A549 (cell line): ENCODE measurements at regions not wholly inside any gene's neighbourhood (a gene's known extent, or its start where the extent isn't known, plus 50 kb on each side); places are given as distances from the start of the nearest gene placed in this dataset.

Experiments
- ATAC-seq, 2 experiments: fragments of 200-7000 bp in 1 of 2; fragments of >200 bp in 1 of 2; cut with Nextera tagmentation in 1 of 2; cut with Tn5 transposase in 1 of 2; 3 replicates each; pipeline versions ENCODE4 v1.8.0 to v1.9.1; 2018 to 2020; ENCODE audit warnings: mild to moderate bottlenecking in 1 of 2, moderate library complexity in 1 of 2
- CTCF ChIA-PET: fragments of 300-600 bp; sonication (Branson Sonifier 250); formaldehyde crosslinking; extraction: SDS; loops from one replicate; lab custom pipeline; 2021; ENCODE audit warnings: antibody characterized with exemption, inconsistent platforms; lab: Yijun Ruan, JAX
- POLR2A ChIA-PET: fragments of 350-600 bp; formaldehyde crosslinking; extraction: SDS; loops from one replicate; lab custom pipeline; 2021; ENCODE audit warnings: antibody characterized with exemption, inconsistent platforms; lab: Yijun Ruan, JAX
- DNase-seq, 2 experiments: peaks; one replicate each; pipeline versions ENCODE4 v3.0.0 to v3.0.0-alpha.2; 2011 to 2016; ENCODE audit warnings: low read depth in 1 of 2, low spot score in 1 of 2
- FAIRE-seq: peaks from 2 replicates; lab custom pipeline; 2011; peaks lifted over from hg19 to GRCh38; lab: Jason Lieb, UNC
- H3K27ac ChIP-seq, 2 experiments: fragments of >200 bp; sonication (Bioruptor Twin); formaldehyde crosslinking; 3 replicates each; pipeline ENCODE4 v1.5.1; 2016 to 2017
- H3K4me1 ChIP-seq: fragments of >200 bp; sonication (Bioruptor Twin); formaldehyde crosslinking; 3 replicates; pipeline ENCODE4 v1.6.1; 2016
- H3K4me2 ChIP-seq: fragments of >200 bp; sonication (Bioruptor Twin); formaldehyde crosslinking; 3 replicates; pipeline ENCODE4 v1.6.1; 2016
- H3K4me3 ChIP-seq: fragments of >200 bp; sonication (Bioruptor Twin); formaldehyde crosslinking; 3 replicates; pipeline ENCODE4 v1.5.1; 2016
- H3K9me3 ChIP-seq: fragments of >200 bp; sonication (Bioruptor Twin); formaldehyde crosslinking; 3 replicates; pipeline ENCODE4 v1.6.1; 2016
- EHMT2 ChIP-seq: fragments of 200-600 bp; sonication (generic); IDR thresholded peaks from 2 replicates; pipeline ENCODE4 v1.6.1; 2016; ENCODE audit warnings: antibody characterized with exemption, low read depth, mild to moderate bottlenecking, moderate library complexity
- EP300 ChIP-seq, 2 experiments: fragments of >200 bp; sonication (Bioruptor Twin); formaldehyde crosslinking; IDR thresholded peaks; 2 replicates in 1 of 2; 3 replicates in 1 of 2; pipeline ENCODE4 v1.6.1; 2016 to 2017
- ESRRA ChIP-seq: fragments of 150-350 bp; IDR thresholded peaks from 2 replicates; pipeline ENCODE4 v1.6.1; 2014; ENCODE audit warnings: mild to moderate bottlenecking, low read length, borderline replicate concordance
- FOSB ChIP-seq: fragments of 250-450 bp; sonication (Bioruptor Pico); IDR thresholded peaks from 2 replicates; pipeline ENCODE4 v1.5.0; 2020; ENCODE audit warnings: mild to moderate bottlenecking, moderate library complexity
- FOXS1 ChIP-seq: fragments of 250-450 bp; sonication (Bioruptor Pico); IDR thresholded peaks from 2 replicates; pipeline ENCODE4 v1.5.0; 2020; ENCODE audit warnings: mild to moderate bottlenecking, moderate library complexity
- HOXB13 ChIP-seq: fragments of 250-450 bp; sonication (Bioruptor Pico); IDR thresholded peaks from 2 replicates; pipeline ENCODE4 v1.5.0; 2020; ENCODE audit warnings: low read depth, mild to moderate bottlenecking, moderate library complexity
- HOXB5 ChIP-seq: fragments of 250-450 bp; sonication (Bioruptor Pico); IDR thresholded peaks from 2 replicates; pipeline ENCODE4 v1.5.0; 2020; ENCODE audit warnings: mild to moderate bottlenecking, moderate library complexity
- KDM5A ChIP-seq: fragments of 200-600 bp; sonication (generic); IDR thresholded peaks from 2 replicates; pipeline ENCODE4 v1.6.1; 2016; ENCODE audit warnings: antibody characterized with exemption, mild to moderate bottlenecking
- MAFK ChIP-seq: fragments of 450-650 bp; IDR thresholded peaks from 2 replicates; pipeline ENCODE4 v1.6.1; 2014; ENCODE audit not compliant: partially characterized antibody
- NPAS2 ChIP-seq: fragments of 250-450 bp; sonication (Bioruptor Pico); IDR thresholded peaks from 2 replicates; pipeline ENCODE4 v1.8.0; 2022; ENCODE audit warnings: mild to moderate bottlenecking, moderate library complexity, borderline replicate concordance
- NR3C1 ChIP-seq: fragments of >200 bp; sonication (Bioruptor Twin); formaldehyde crosslinking; IDR thresholded peaks from 3 replicates; pipeline ENCODE4 v1.6.1; 2017
- RAD21 ChIP-seq, 2 experiments: fragments of >200 bp in 1 of 2; sonication (Bioruptor Twin) in 1 of 2; formaldehyde crosslinking in 1 of 2; IDR thresholded peaks in 1 of 2; conservative IDR thresholded peaks in 1 of 2; 2 replicates in 1 of 2; 3 replicates in 1 of 2; pipeline ENCODE4 v1.6.1; 2012 to 2018; ENCODE audit warnings: inconsistent platforms in 1 of 2
- RFX5 ChIP-seq: fragments of 450-650 bp; IDR thresholded peaks from 2 replicates; pipeline ENCODE4 v1.7.1; 2014; ENCODE audit warnings: antibody characterized with exemption, mild to moderate bottlenecking, moderate library complexity
- SREBF2 ChIP-seq: fragments of 450-650 bp; IDR thresholded peaks from 2 replicates; pipeline ENCODE4 v1.6.1; 2014; ENCODE audit warnings: mild to moderate bottlenecking, moderate library complexity
- TP53 ChIP-seq: fragments of 250-450 bp; sonication (Bioruptor Pico); IDR thresholded peaks from 2 replicates; pipeline ENCODE4 v1.5.0; 2021; ENCODE audit warnings: mild to moderate bottlenecking, moderate library complexity
- ZNF302 ChIP-seq: fragments of 250-450 bp; sonication (Bioruptor Pico); IDR thresholded peaks from 2 replicates; pipeline ENCODE4 v1.9.0; 2021; ENCODE audit warnings: inconsistent platforms, mild to moderate bottlenecking, moderate library complexity
- ZSCAN20 ChIP-seq: fragments of 250-450 bp; sonication (Bioruptor Pico); IDR thresholded peaks from 2 replicates; pipeline ENCODE4 v1.8.0; 2022; ENCODE audit warnings: mild to moderate bottlenecking, moderate library complexity
- WGBS: methylation state at CpG from one replicate; pipeline ENCODE4 v1.1.6; 2017; ENCODE audit errors: missing lambda C conversion rate; 5-methylcytosine and 5-hydroxymethylcytosine counted together
- TF ChIP-seq, protein P1 (sequence below): fragments of 150-350 bp; IDR thresholded peaks from 2 replicates; pipeline ENCODE4 v1.6.1; 2014; ENCODE audit warnings: low read depth, mild to moderate bottlenecking, low read length
- TF ChIP-seq, protein P2 (sequence below): fragments of 250-450 bp; sonication (Bioruptor Pico); IDR thresholded peaks from 2 replicates; pipeline ENCODE4 v1.5.0; 2021; ENCODE audit warnings: mild to moderate bottlenecking, moderate library complexity, borderline replicate concordance
- TF ChIP-seq, protein P3 (sequence below): fragments of 200-600 bp; sonication (generic); IDR thresholded peaks from 2 replicates; pipeline ENCODE4 v1.6.1; 2016; ENCODE audit warnings: antibody characterized with exemption, mild to moderate bottlenecking, moderate library complexity
- TF ChIP-seq, protein P4 (sequence below): IDR thresholded peaks from 2 replicates; pipeline ENCODE4 v1.6.1; 2012
- TF ChIP-seq, protein P5 (sequence below): fragments of >200 bp; sonication (Bioruptor Twin); formaldehyde crosslinking; IDR thresholded peaks from 3 replicates; pipeline ENCODE4 v1.6.1; 2016
- TF ChIP-seq, protein P6 (sequence below): fragments of 450-650 bp; IDR thresholded peaks from 2 replicates; pipeline ENCODE4 v1.6.1; 2014; ENCODE audit warnings: antibody characterized with exemption

DNA sequence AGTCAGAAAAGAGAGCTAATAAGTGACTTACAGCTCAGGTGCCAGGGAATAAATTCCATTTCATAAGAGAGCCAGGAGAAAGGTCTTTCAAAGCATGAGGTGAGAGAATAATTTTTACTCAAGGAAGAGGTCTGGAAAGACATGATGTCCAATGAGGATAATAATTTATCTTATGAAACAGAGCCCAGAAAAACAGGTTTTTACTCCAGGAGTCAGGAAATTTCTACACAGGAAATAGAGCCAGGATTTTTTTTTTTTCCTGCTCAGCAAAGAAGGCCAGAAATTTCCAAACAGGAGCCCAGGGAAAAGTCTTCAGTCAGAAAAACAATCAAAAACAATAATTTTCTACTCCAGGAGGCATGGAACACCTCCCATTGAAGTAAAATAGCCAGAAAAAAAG, 1185.7 kb upstream of the TSPY4 start:
- Histone ChIP-seq H3K4me2 (no peak overlapping the region), H3K9me3 (no peaks in the 10 kb centered on the region), H3K27ac (no peak overlapping the region), H3K4me1 (no peaks in the 10 kb centered on the region), H3K4me3 (no peak overlapping the region)
- ChIA-PET POLR2A (no interaction called here), CTCF (no interaction called here)
- ATAC-seq: no peak
- TF ChIP-seq, protein P1, sequence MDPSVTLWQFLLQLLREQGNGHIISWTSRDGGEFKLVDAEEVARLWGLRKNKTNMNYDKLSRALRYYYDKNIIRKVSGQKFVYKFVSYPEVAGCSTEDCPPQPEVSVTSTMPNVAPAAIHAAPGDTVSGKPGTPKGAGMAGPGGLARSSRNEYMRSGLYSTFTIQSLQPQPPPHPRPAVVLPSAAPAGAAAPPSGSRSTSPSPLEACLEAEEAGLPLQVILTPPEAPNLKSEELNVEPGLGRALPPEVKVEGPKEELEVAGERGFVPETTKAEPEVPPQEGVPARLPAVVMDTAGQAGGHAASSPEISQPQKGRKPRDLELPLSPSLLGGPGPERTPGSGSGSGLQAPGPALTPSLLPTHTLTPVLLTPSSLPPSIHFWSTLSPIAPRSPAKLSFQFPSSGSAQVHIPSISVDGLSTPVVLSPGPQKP: no peak
- TF ChIP-seq SREBF2 (no peak), HOXB5 (CRISPR knock-in tag) (no peak), EHMT2 (no peak), RFX5 (no peak), EP300 (IDR thresholded peaks at IDR 0.05) (no peak), TP53 (CRISPR knock-in tag) (no peak), ZSCAN20 (no peak), MAFK (no peak), NPAS2 (CRISPR knock-in tag) (no peak), RAD21 (conservative IDR thresholded peaks at IDR 0.05 in 1 of 2, IDR thresholded peaks at IDR 0.05 in 1 of 2) (no peak), FOSB (no peak), ZNF302 (CRISPR knock-in tag) (no peak), HOXB13 (CRISPR knock-in tag) (no peak), KDM5A (no peak)
- TF ChIP-seq, protein P2, sequence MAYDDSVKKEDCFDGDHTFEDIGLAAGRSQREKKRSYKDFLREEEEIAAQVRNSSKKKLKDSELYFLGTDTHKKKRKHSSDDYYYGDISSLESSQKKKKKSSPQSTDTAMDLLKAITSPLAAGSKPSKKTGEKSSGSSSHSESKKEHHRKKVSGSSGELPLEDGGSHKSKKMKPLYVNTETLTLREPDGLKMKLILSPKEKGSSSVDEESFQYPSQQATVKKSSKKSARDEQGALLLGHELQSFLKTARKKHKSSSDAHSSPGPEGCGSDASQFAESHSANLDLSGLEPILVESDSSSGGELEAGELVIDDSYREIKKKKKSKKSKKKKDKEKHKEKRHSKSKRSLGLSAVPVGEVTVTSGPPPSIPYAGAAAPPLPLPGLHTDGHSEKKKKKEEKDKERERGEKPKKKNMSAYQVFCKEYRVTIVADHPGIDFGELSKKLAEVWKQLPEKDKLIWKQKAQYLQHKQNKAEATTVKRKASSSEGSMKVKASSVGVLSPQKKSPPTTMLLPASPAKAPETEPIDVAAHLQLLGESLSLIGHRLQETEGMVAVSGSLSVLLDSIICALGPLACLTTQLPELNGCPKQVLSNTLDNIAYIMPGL: no peak
- TF ChIP-seq, protein P3, sequence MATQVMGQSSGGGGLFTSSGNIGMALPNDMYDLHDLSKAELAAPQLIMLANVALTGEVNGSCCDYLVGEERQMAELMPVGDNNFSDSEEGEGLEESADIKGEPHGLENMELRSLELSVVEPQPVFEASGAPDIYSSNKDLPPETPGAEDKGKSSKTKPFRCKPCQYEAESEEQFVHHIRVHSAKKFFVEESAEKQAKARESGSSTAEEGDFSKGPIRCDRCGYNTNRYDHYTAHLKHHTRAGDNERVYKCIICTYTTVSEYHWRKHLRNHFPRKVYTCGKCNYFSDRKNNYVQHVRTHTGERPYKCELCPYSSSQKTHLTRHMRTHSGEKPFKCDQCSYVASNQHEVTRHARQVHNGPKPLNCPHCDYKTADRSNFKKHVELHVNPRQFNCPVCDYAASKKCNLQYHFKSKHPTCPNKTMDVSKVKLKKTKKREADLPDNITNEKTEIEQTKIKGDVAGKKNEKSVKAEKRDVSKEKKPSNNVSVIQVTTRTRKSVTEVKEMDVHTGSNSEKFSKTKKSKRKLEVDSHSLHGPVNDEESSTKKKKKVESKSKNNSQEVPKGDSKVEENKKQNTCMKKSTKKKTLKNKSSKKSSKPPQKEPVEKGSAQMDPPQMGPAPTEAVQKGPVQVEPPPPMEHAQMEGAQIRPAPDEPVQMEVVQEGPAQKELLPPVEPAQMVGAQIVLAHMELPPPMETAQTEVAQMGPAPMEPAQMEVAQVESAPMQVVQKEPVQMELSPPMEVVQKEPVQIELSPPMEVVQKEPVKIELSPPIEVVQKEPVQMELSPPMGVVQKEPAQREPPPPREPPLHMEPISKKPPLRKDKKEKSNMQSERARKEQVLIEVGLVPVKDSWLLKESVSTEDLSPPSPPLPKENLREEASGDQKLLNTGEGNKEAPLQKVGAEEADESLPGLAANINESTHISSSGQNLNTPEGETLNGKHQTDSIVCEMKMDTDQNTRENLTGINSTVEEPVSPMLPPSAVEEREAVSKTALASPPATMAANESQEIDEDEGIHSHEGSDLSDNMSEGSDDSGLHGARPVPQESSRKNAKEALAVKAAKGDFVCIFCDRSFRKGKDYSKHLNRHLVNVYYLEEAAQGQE: no peak
- TF ChIP-seq, protein P4, sequence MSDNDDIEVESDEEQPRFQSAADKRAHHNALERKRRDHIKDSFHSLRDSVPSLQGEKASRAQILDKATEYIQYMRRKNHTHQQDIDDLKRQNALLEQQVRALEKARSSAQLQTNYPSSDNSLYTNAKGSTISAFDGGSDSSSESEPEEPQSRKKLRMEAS: no peak
- TF ChIP-seq, protein P5, sequence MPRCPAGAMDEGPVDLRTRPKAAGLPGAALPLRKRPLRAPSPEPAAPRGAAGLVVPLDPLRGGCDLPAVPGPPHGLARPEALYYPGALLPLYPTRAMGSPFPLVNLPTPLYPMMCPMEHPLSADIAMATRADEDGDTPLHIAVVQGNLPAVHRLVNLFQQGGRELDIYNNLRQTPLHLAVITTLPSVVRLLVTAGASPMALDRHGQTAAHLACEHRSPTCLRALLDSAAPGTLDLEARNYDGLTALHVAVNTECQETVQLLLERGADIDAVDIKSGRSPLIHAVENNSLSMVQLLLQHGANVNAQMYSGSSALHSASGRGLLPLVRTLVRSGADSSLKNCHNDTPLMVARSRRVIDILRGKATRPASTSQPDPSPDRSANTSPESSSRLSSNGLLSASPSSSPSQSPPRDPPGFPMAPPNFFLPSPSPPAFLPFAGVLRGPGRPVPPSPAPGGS: no peak
- no peak for FAIRE-seq
- DNase-seq: no peak

DNA sequence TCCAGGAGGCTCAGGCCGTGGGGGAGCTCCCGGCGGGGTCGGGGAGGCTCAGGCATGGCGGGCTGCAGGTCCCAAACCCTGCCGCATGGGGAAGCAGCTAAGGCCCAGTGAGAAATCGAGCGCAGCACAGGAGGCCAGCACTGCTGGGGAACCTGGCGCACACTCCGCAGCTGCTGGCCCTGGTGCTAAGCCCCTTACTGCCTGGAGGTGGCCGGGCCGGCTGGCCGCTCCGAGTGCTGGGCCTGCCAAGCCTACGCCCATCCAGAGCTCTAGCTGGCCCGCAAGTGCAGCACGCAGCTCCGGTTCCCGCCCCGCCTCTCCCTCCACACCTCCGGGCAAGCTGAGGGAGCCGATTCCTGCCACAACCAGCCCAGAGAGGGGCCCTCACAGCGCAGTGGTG, 1208.7 kb upstream of the TSPY4 start:
- H3K4me1 ChIP-seq: no peaks in the 10 kb centered on the region
- no peak overlapping the region for H3K4me2 ChIP-seq
- no peak overlapping the region for H3K4me3 ChIP-seq
- DNase-seq (no peak), FAIRE-seq (no peak), ATAC-seq (no peak)
- H3K27ac ChIP-seq: no peak overlapping the region
- TF ChIP-seq, protein P6, sequence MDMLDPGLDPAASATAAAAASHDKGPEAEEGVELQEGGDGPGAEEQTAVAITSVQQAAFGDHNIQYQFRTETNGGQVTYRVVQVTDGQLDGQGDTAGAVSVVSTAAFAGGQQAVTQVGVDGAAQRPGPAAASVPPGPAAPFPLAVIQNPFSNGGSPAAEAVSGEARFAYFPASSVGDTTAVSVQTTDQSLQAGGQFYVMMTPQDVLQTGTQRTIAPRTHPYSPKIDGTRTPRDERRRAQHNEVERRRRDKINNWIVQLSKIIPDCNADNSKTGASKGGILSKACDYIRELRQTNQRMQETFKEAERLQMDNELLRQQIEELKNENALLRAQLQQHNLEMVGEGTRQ: no peak
- TF ChIP-seq, protein P5: no peak
- TF ChIP-seq MAFK: no peak
- no peak for TF ChIP-seq ESRRA
- no peak for TF ChIP-seq EHMT2
- no peak for TF ChIP-seq NR3C1
- TF ChIP-seq, protein P2: no peak
- no peak for TF ChIP-seq FOXS1 (CRISPR knock-in tag)
- no peak for TF ChIP-seq EP300 (IDR thresholded peaks at IDR 0.05)
- TF ChIP-seq SREBF2: no peak
- 17% methylated on average over 1 of the region's 23 CpGs for WGBS
- ChIA-PET CTCF (no interaction called here), POLR2A (no interaction called here)
- H3K9me3 ChIP-seq: no peaks in the 10 kb centered on the region
